LNCaP clone FGC (cell line): ENCODE measurements at regions not wholly inside any gene's neighbourhood (a gene's known extent, or its start where the extent isn't known, plus 50 kb on each side); places are given as distances from the start of the nearest gene placed in this dataset.

Experiments
- DNase-seq: peaks from one replicate; pipeline ENCODE4 v3.0.0-alpha.2; 2011; ENCODE audit warnings: low read depth
- H3K4me3 ChIP-seq: 2 replicates; pipeline ENCODE4 v1.5.1; 2011; ENCODE audit warnings: mild to moderate bottlenecking, low read depth, low read length, control low read depth
- CTCF ChIP-seq: IDR thresholded peaks from 2 replicates; pipeline ENCODE4 v1.5.1; 2012; ENCODE audit warnings: mild to moderate bottlenecking; ENCODE audit not compliant: control insufficient read depth, insufficient read depth; ENCODE audit errors: extremely low read depth

GRCh38 chr6:169988769-169989550 lies 237.5 kb downstream of the ERMARD start:
- DNase-seq: no peak
- TF ChIP-seq CTCF: no peak
- H3K4me3 ChIP-seq: no peak overlapping the region

GRCh38 chr6:169986848-169987498 lies 235.6 kb downstream of the ERMARD start:
- TF ChIP-seq CTCF: no peak
- no peak overlapping the region for H3K4me3 ChIP-seq
- DNase-seq: no peak

- no peak for DNase-seq
- TF ChIP-seq CTCF: no peak
- no peak overlapping the region for H3K4me3 ChIP-seq
These were observed 234.9 kb downstream of the ERMARD start for GRCh38 chr6:169986171-169986847.

- no peak for TF ChIP-seq CTCF
- DNase-seq: no peak
- H3K4me3 ChIP-seq: no peak overlapping the region
These were observed 233.9 kb downstream of the ERMARD start for GRCh38 chr6:169985121-169986015.

GRCh38 chr6:169984181-169985120 lies 233.0 kb downstream of the ERMARD start:
- no peak for DNase-seq
- TF ChIP-seq CTCF: no peak
- no peak overlapping the region for H3K4me3 ChIP-seq

GRCh38 chr6:169983651-169984050 lies 232.2 kb downstream of the ERMARD start:
- DNase-seq: no peak
- no peak overlapping the region for H3K4me3 ChIP-seq
- TF ChIP-seq CTCF: no peak
